ENCODE measurements at regions not wholly inside any gene's neighbourhood (a gene's known extent, or its start where the extent isn't known, plus 50 kb on each side); places are given as distances from the start of the nearest gene placed in this dataset.
A peak's percentile ranks its signal among the peaks of the same experiment; 100 is the strongest.
"Not testable (repeated sequence)": the region's sequence is repeated elsewhere in the genome, so short reads cannot be mapped to it uniquely, and the experiment has no call there.

- DNase-seq (ENCODE audit: low spot score); FAIRE-seq: not testable (repeated sequence)
Observed at GRCh38 chr15:38799202-38799601, 234.6 kb upstream of the RASGRP1 start.

GRCh38 chr15:38809621-38810020 lies 245.0 kb upstream of the RASGRP1 start:
- DNase-seq (ENCODE audit: low spot score): no peak
- FAIRE-seq: no peak

- no peak for DNase-seq (ENCODE audit: low spot score)
- FAIRE-seq: no peak
Observed at GRCh38 chr15:38810686-38811085, 246.1 kb upstream of the RASGRP1 start.

GRCh38 chr15:38814254-38814653 lies 249.6 kb upstream of the RASGRP1 start:
- not testable (repeated sequence) for DNase-seq (ENCODE audit: low spot score); FAIRE-seq

- DNase-seq (ENCODE audit: low spot score): no peak
- no peak for FAIRE-seq
Observed at GRCh38 chr15:38814891-38815290, 250.3 kb upstream of the RASGRP1 start.

GRCh38 chr15:38817427-38818156 lies 253.0 kb upstream of the RASGRP1 start:
- peak; percentile 82 for FAIRE-seq

GRCh38 chr15:38818157-38818790 lies 253.7 kb upstream of the RASGRP1 start:
- peak; percentile 6 for DNase-seq (ENCODE audit: low spot score)
- FAIRE-seq: no peak

More at GRCh38 chr15:38817427-38818156, 253.0 kb upstream of the RASGRP1 start:
- DNase-seq (ENCODE audit: low spot score): peak; percentile 87

GRCh38 chr15:38819387-38819950 lies 254.9 kb upstream of the RASGRP1 start:
- DNase-seq (ENCODE audit: low spot score) (no peak), FAIRE-seq (no peak)

GRCh38 chr15:38823263-38823662 lies 258.6 kb upstream of the RASGRP1 start:
- no peak for FAIRE-seq

GRCh38 chr15:38824719-38825118 lies 260.1 kb upstream of the RASGRP1 start:
- FAIRE-seq: no peak
- no peak for DNase-seq (ENCODE audit: low spot score)

More at GRCh38 chr15:38823263-38823662, 258.6 kb upstream of the RASGRP1 start:
- DNase-seq (ENCODE audit: low spot score): no peak

- FAIRE-seq (no peak), DNase-seq (ENCODE audit: low spot score) (no peak)
Observed at GRCh38 chr15:38826880-38827279, 262.3 kb upstream of the RASGRP1 start.

GRCh38 chr15:38828031-38828532 lies 263.5 kb upstream of the RASGRP1 start:
- FAIRE-seq (no peak), DNase-seq (ENCODE audit: low spot score) (no peak)

- no peak for FAIRE-seq
- DNase-seq (ENCODE audit: low spot score): no peak
Observed at GRCh38 chr15:38829086-38829485, 264.5 kb upstream of the RASGRP1 start.

GRCh38 chr15:38842226-38842625 lies 277.6 kb upstream of the RASGRP1 start:
- DNase-seq (ENCODE audit: low spot score) (no peak), FAIRE-seq (no peak)

- FAIRE-seq: no peak
Observed at GRCh38 chr15:38843051-38843501, 278.5 kb upstream of the RASGRP1 start.

GRCh38 chr15:38843736-38844590 lies 279.3 kb upstream of the RASGRP1 start:
- peak; percentile 82 for FAIRE-seq

More at GRCh38 chr15:38843051-38843501, 278.5 kb upstream of the RASGRP1 start:
- no peak for DNase-seq (ENCODE audit: low spot score)

GRCh38 chr15:38844736-38845135 lies 280.1 kb upstream of the RASGRP1 start:
- FAIRE-seq: no peak
- no peak for DNase-seq (ENCODE audit: low spot score)

More at GRCh38 chr15:38843736-38844590, 279.3 kb upstream of the RASGRP1 start:
- peak; percentile 27 for DNase-seq (ENCODE audit: low spot score)

- DNase-seq (ENCODE audit: low spot score): no peak
- FAIRE-seq: no peak
Observed at GRCh38 chr15:38846346-38846745, 281.7 kb upstream of the RASGRP1 start.

GRCh38 chr15:38847666-38848065 lies 283.1 kb upstream of the RASGRP1 start:
- no peak for DNase-seq (ENCODE audit: low spot score)
- no peak for FAIRE-seq

- no peak for DNase-seq (ENCODE audit: low spot score)
- FAIRE-seq: no peak
Observed at GRCh38 chr15:38849046-38849445, 284.4 kb upstream of the RASGRP1 start.

- not testable (repeated sequence) for DNase-seq (ENCODE audit: low spot score); FAIRE-seq
Observed at GRCh38 chr15:38852188-38852587, 287.6 kb upstream of the RASGRP1 start.
